K562 (cell line): ENCODE measurements at regions not wholly inside any gene's neighbourhood (a gene's known extent, or its start where the extent isn't known, plus 50 kb on each side); places are given as distances from the start of the nearest gene placed in this dataset.

Source experiments
- ATAC-seq: fragments of 200-7000 bp; cut with Tn5 transposase; 3 replicates; pipeline ENCODE4 v1.9.1; 2020; ENCODE audit warnings: moderate library complexity
- BruUV-seq: library from RNA; stranded (reverse); fragments of 400-500 nt; replicated peaks from 2 replicates; lab custom pipeline; 2021; lab: Mats Ljungman, UMichigan
- CTCF ChIA-PET: fragments of 300-600 bp; formaldehyde crosslinking; extraction: SDS; loops from one replicate; lab custom pipeline; 2021; ENCODE audit warnings: low intra/inter-chr PET ratio; lab: Yijun Ruan, JAX
- POLR2A ChIA-PET: fragments of 300-600, 350-650 bp; sonication (Branson Sonifier 250); formaldehyde crosslinking; extraction: SDS; loops from one replicate; lab custom pipeline; 2021; ENCODE audit warnings: antibody characterized with exemption, inconsistent platforms; lab: Yijun Ruan, JAX
- DNase-seq, 4 experiments: peaks; one replicate each; pipeline versions ENCODE4 v3.0.0 to v3.0.0-alpha.2; 2011 to 2018; ENCODE audit warnings: low spot score in 3 of 4, mixed read lengths in 3 of 4; ENCODE audit errors: extremely low read depth in 1 of 4
- FAIRE-seq: peaks from 2 replicates; lab custom pipeline; 2011; peaks lifted over from hg19 to GRCh38; lab: Jason Lieb, UNC
- H2AFZ ChIP-seq: 2 replicates; pipeline ENCODE4 v1.6.0; 2011; ENCODE audit warnings: low read depth, low read length, control low read depth, inconsistent platforms
- H3K27ac ChIP-seq: fragments of 200-600 bp; 3 replicates; pipeline ENCODE4 v1.8.0; 2011; ENCODE audit warnings: low read depth, mild to moderate bottlenecking, control low read depth, inconsistent platforms, low read length, moderate library complexity, mixed read lengths; ENCODE audit errors: extremely low read depth
- H3K27me3 ChIP-seq, 2 experiments: fragments of 300-600 bp in 1 of 2; 2 replicates in 1 of 2; 3 replicates in 1 of 2; pipeline versions ENCODE4 v1.6.0 to v1.8.0; 2011; ENCODE audit warnings: inconsistent platforms in 2 of 2, low read length in 2 of 2, mild to moderate bottlenecking in 1 of 2, mixed read lengths in 1 of 2, moderate library complexity in 1 of 2; ENCODE audit not compliant: control insufficient read depth in 2 of 2, insufficient read depth in 2 of 2
- H3K36me3 ChIP-seq: fragments of 300-600 bp; 3 replicates; pipeline ENCODE4 v1.8.0; 2011; ENCODE audit warnings: mild to moderate bottlenecking, low read length, inconsistent platforms; ENCODE audit not compliant: control insufficient read depth, insufficient read depth
- H3K4me1 ChIP-seq, 2 experiments: fragments of 200-600 bp in 1 of 2; replicated peaks in 1 of 2; 2 replicates in 1 of 2; 3 replicates in 1 of 2; pipeline versions ENCODE4 v1.5.1 to v1.8.0; 2011; ENCODE audit warnings: inconsistent platforms in 2 of 2, low read length in 2 of 2, mild to moderate bottlenecking in 1 of 2, mixed read lengths in 1 of 2, moderate library complexity in 1 of 2; ENCODE audit not compliant: control insufficient read depth in 2 of 2, insufficient read depth in 2 of 2
- H3K4me2 ChIP-seq: 2 replicates; pipeline ENCODE4 v1.6.1; 2011; ENCODE audit warnings: low read length, control low read depth, inconsistent platforms, mixed read lengths; ENCODE audit not compliant: insufficient read depth
- H3K4me3 ChIP-seq: fragments of 200-600 bp; sonication (generic), shearing (Covaris generic); 2 replicates; pipeline ENCODE4 v1.5.1; 2016; ENCODE audit warnings: control low read depth, inconsistent platforms
- H3K79me2 ChIP-seq: fragments of 200-600 bp; 3 replicates; pipeline ENCODE4 v1.8.0; 2011; ENCODE audit warnings: low read length, inconsistent platforms; ENCODE audit not compliant: control insufficient read depth, insufficient read depth
- H3K9ac ChIP-seq, 2 experiments: 2 replicates each; pipeline versions ENCODE4 v1.6.0 to v1.6.1; 2011; ENCODE audit warnings: low read depth in 2 of 2, low read length in 2 of 2, control low read depth in 1 of 2, inconsistent platforms in 1 of 2, mild to moderate bottlenecking in 1 of 2, mixed read lengths in 1 of 2; ENCODE audit not compliant: insufficient read depth in 1 of 2
- H3K9me1 ChIP-seq: one replicate; pipeline ENCODE4 v1.6.0; 2011; ENCODE audit warnings: inconsistent platforms, mild to moderate bottlenecking, low read length, moderate library complexity; ENCODE audit not compliant: control insufficient read depth, insufficient read depth
- H3K9me3 ChIP-seq: replicated peaks from 2 replicates; pipeline ENCODE4 v1.5.1; 2011; ENCODE audit warnings: low read depth, low read length, inconsistent platforms; ENCODE audit not compliant: control insufficient read depth, insufficient read depth
- H4K20me1 ChIP-seq: replicated peaks from 2 replicates; pipeline ENCODE4 v1.6.1; 2011; ENCODE audit warnings: low read length, inconsistent platforms, mixed read lengths; ENCODE audit not compliant: control insufficient read depth, insufficient read depth
- FOXP1 ChIP-seq: sonication (generic); formaldehyde crosslinking; IDR thresholded peaks from 2 replicates; pipeline ENCODE4 v1.8.0; 2022; ENCODE audit warnings: mild to moderate bottlenecking, missing genetic modification reagents
- HDAC2 ChIP-seq: fragments of 450-650 bp; IDR thresholded peaks from 2 replicates; pipeline ENCODE4 v1.6.1; 2016; ENCODE audit warnings: mild to moderate bottlenecking
- NR3C1 ChIP-seq: sonication (generic); formaldehyde crosslinking; IDR thresholded peaks from 2 replicates; pipeline ENCODE4 v1.8.1; 2022; ENCODE audit warnings: missing genetic modification reagents
- POLR2B ChIP-seq: fragments of 450-650 bp; IDR thresholded peaks from 2 replicates; pipeline ENCODE4 v1.6.1; 2018; ENCODE audit warnings: low read depth; ENCODE audit not compliant: partially characterized antibody
- PREB ChIP-seq: sonication (generic); formaldehyde crosslinking; IDR thresholded peaks from 2 replicates; pipeline ENCODE4 v1.8.1; 2023; ENCODE audit warnings: mild to moderate bottlenecking, missing genetic modification reagents
- PTBP1 ChIP-seq: fragments of 200-400 bp; formaldehyde crosslinking; IDR thresholded peaks from 2 replicates; pipeline ENCODE4 v1.6.1; 2017; ENCODE audit warnings: low read depth, low read length
- WGBS: fragments of 100-300 bp; shearing (Covaris generic); methylation state at CpG from one replicate; pipeline ENCODE4 v1.1.6; 2016; ENCODE audit warnings: low coverage, mixed read lengths; ENCODE audit not compliant: insufficient coverage; ENCODE audit errors: missing lambda C conversion rate; 5-methylcytosine and 5-hydroxymethylcytosine counted together
- in situ Hi-C: fragments of 300-500 bp; cut with MboI; formaldehyde crosslinking; loops from 4 replicates; pipeline ENCODE4 v1.15.0; 2018; ENCODE audit warnings: inconsistent platforms, mixed read lengths
- intact Hi-C: fragments of 100-400 bp; cut with micrococcal nuclease; formaldehyde crosslinking; loops from 2 replicates; pipeline ENCODE4 v1.14.2; 2022
- TF ChIP-seq, protein P1 (sequence below): fragments of 450-650 bp; IDR thresholded peaks from 2 replicates; pipeline ENCODE4 v1.6.1; 2016; ENCODE audit warnings: low read depth

- H3K27me3 ChIP-seq, result no peaks in the 10 kb centered on the region
- no peak overlapping the region for H3K27ac ChIP-seq
- H3K4me3 ChIP-seq, result no peak overlapping the region
- H3K79me2 ChIP-seq, result no peaks in the 10 kb centered on the region
- H4K20me1 ChIP-seq, result no peaks in the 10 kb centered on the region
- H3K9ac ChIP-seq, result no peak overlapping the region
- no peaks in the 10 kb centered on the region for H3K9me1 ChIP-seq
- H3K9me3 ChIP-seq, result no peaks in the 10 kb centered on the region
- no peak for ATAC-seq
- BruUV-seq, result no TSS peak
- 0% methylated on average over 3 of the region's 3 CpGs for WGBS
- no peak for TF ChIP-seq FOXP1 (CRISPR knock-in tag)
- no peak for TF ChIP-seq PTBP1
- TF ChIP-seq NR3C1 (CRISPR knock-in tag), result no peak
- in situ Hi-C loops (no loop called here), intact Hi-C loops (no loop called here)
- CTCF ChIA-PET, result no interaction called here
- POLR2A ChIA-PET, result no interaction called here
- H2AFZ ChIP-seq, result no peak overlapping the region
- H3K4me1 ChIP-seq, result no peaks in the 10 kb centered on the region
- H3K4me2 ChIP-seq, result no peak overlapping the region
- FAIRE-seq, result no peak
- no peak for DNase-seq
- no peaks in the 10 kb centered on the region for H3K36me3 ChIP-seq
Measured at GRCh38 chr21:17003763-17004373, 509.0 kb upstream of the CXADR start.

- no TSS peak for BruUV-seq
- CTCF ChIA-PET, result no interaction called here
- H3K9ac ChIP-seq, result no peak overlapping the region
- no peaks in the 10 kb centered on the region for H3K9me3 ChIP-seq
- no peaks in the 10 kb centered on the region for H4K20me1 ChIP-seq
- FAIRE-seq (no peak), ATAC-seq (no peak), DNase-seq (no peak)
- no peaks in the 10 kb centered on the region for H3K36me3 ChIP-seq
- H2AFZ ChIP-seq, result no peak overlapping the region
- intact Hi-C loops (no loop called here), in situ Hi-C loops (no loop called here)
- 3% methylated on average over 2 of the region's 2 CpGs for WGBS
- H3K4me3 ChIP-seq, result no peak overlapping the region
- no peaks in the 10 kb centered on the region for H3K4me1 ChIP-seq
- H3K27me3 ChIP-seq, result no peaks in the 10 kb centered on the region
- no peaks in the 10 kb centered on the region for H3K79me2 ChIP-seq
- H3K4me2 ChIP-seq, result no peak overlapping the region
- no peaks in the 10 kb centered on the region for H3K9me1 ChIP-seq
- no peak overlapping the region for H3K27ac ChIP-seq
- POLR2A ChIA-PET, result no interaction called here
- no peak for TF ChIP-seq PREB
- TF ChIP-seq HDAC2, result no peak
- no peak for TF ChIP-seq POLR2B
- TF ChIP-seq, protein P1, sequence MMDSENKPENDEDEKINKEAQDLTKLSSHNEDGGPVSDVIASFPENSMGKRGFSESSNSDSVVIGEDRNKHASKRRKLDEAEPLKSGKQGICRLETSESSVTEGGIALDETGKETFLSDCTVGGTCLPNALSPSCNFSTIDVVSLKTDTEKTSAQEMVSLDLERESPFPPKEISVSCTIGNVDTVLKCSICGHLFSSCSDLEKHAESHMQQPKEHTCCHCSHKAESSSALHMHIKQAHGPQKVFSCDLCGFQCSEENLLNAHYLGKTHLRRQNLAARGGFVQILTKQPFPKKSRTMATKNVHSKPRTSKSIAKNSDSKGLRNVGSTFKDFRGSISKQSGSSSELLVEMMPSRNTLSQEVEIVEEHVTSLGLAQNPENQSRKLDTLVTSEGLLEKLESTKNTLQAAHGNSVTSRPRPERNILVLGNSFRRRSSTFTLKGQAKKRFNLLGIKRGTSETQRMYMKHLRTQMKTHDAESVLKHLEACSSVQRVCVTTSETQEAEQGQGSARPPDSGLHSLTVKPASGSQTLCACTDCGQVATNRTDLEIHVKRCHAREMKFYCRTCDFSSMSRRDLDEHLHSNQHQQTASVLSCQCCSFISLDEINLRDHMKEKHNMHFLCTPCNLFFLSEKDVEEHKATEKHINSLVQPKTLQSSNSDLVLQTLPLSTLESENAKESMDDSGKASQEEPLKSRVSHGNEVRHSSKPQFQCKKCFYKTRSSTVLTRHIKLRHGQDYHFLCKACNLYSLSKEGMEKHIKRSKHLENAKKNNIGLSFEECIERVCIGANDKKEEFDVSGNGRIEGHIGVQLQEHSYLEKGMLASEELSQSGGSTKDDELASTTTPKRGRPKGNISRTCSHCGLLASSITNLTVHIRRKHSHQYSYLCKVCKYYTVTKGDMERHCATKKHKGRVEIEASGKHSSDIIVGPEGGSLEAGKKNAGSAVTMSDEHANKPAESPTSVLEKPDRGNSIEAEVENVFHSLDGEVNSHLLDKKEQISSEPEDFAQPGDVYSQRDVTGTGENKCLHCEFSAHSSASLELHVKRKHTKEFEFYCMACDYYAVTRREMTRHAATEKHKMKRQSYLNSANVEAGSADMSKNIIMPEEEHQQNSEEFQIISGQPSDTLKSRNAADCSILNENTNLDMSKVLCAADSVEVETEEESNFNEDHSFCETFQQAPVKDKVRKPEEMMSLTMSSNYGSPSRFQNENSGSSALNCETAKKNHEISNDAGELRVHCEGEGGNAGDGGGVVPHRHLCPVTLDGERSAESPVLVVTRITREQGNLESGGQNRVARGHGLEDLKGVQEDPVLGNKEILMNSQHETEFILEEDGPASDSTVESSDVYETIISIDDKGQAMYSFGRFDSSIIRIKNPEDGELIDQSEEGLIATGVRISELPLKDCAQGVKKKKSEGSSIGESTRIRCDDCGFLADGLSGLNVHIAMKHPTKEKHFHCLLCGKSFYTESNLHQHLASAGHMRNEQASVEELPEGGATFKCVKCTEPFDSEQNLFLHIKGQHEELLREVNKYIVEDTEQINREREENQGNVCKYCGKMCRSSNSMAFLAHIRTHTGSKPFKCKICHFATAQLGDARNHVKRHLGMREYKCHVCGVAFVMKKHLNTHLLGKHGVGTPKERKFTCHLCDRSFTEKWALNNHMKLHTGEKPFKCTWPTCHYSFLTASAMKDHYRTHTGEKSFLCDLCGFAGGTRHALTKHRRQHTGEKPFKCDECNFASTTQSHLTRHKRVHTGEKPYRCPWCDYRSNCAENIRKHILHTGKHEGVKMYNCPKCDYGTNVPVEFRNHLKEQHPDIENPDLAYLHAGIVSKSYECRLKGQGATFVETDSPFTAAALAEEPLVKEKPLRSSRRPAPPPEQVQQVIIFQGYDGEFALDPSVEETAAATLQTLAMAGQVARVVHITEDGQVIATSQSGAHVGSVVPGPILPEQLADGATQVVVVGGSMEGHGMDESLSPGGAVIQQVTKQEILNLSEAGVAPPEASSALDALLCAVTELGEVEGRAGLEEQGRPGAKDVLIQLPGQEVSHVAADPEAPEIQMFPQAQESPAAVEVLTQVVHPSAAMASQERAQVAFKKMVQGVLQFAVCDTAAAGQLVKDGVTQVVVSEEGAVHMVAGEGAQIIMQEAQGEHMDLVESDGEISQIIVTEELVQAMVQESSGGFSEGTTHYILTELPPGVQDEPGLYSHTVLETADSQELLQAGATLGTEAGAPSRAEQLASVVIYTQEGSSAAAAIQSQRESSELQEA, result no peak
Measured at GRCh38 chr21:17032141-17032655, 480.6 kb upstream of the CXADR start.
